ENCODE measurements at regions not wholly inside any gene's neighbourhood (a gene's known extent, or its start where the extent isn't known, plus 50 kb on each side); places are given as distances from the start of the nearest gene placed in this dataset.

DNA sequence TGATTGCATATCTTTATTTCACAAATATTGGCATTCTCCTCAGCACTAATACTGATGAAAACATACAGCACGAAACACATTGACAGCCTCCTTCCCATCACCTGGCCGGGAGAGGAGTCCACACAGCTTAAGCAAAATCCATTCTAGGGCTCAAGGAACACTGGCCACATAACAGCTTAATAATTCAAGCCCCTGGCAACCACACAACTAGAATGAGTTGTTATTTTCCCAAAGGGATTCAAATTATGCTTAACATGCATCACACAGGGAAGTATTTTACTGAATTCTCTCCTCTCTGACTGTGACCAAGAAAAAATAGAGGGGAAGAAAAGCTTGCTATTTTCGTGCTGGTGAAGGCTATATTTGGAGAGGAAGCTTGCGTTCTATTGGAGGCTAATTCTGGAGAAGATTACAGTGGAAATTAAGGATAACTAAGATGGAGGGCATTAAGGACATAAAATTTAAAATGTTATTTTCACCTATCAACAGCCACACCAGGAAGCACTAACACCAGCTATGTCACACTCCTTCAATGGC is 198.5 kb downstream of the ADGRG6 start:
- no peak for DNase-seq (ENCODE audit: low read depth)
- no peak overlapping the region for H3K4me3 ChIP-seq (ENCODE audit: control insufficient read depth, low read depth, low read length)
- TF ChIP-seq, protein P1, sequence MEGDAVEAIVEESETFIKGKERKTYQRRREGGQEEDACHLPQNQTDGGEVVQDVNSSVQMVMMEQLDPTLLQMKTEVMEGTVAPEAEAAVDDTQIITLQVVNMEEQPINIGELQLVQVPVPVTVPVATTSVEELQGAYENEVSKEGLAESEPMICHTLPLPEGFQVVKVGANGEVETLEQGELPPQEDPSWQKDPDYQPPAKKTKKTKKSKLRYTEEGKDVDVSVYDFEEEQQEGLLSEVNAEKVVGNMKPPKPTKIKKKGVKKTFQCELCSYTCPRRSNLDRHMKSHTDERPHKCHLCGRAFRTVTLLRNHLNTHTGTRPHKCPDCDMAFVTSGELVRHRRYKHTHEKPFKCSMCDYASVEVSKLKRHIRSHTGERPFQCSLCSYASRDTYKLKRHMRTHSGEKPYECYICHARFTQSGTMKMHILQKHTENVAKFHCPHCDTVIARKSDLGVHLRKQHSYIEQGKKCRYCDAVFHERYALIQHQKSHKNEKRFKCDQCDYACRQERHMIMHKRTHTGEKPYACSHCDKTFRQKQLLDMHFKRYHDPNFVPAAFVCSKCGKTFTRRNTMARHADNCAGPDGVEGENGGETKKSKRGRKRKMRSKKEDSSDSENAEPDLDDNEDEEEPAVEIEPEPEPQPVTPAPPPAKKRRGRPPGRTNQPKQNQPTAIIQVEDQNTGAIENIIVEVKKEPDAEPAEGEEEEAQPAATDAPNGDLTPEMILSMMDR (IDR thresholded peaks at IDR 0.05; ENCODE audit: control insufficient read depth, insufficient read depth, low read depth, low read length, missing control alignments), result no peak

DNA sequence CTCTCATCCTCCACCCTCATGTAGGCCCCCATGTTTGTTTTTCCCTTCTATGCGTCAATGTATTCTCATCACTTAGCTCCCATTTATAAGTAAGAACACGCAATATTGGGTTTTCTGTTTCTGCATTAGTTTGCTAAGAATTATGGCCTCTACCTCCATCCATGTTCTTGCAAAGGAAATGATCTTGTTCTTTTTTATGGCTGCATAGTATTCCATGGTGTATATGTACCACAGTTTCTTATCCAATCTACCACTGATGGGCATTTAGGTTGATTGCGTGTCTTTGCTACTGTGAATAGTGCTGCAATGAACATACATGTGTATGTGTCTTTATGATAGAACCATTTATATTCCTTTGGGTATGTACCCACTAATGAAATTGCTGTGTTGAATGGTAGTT is 200.0 kb downstream of the ADGRG6 start:
- H3K4me3 ChIP-seq (ENCODE audit: control insufficient read depth, low read depth, low read length), result no peak overlapping the region
- DNase-seq (ENCODE audit: low read depth), result no peak
- TF ChIP-seq, protein P1 (IDR thresholded peaks at IDR 0.05; ENCODE audit: control insufficient read depth, insufficient read depth, low read depth, low read length, missing control alignments), result no peak

DNA sequence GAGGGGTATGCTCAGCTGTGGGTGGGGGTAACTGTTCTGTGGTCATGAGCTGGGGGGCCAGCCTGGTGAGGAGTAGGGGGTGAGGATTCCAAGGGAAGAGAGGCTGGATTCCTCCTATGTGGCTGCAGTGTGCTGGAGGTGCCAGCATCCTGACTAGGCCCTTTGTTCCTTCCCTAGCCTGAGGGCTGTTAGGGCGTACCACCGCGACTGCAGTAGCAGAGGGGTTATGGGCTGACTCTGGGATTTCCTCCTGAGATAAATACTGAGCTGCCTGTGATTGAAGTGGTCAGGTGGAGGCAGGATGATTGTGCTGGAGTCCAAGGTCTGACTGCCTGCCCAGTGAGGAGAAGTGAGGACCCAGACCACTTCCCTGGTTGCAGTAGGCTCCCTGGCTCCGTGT is 205.3 kb downstream of the ADGRG6 start:
- H3K4me3 ChIP-seq (ENCODE audit: control insufficient read depth, low read depth, low read length), result no peak overlapping the region
- no peak for DNase-seq (ENCODE audit: low read depth)
- TF ChIP-seq, protein P1 (IDR thresholded peaks at IDR 0.05; ENCODE audit: control insufficient read depth, insufficient read depth, low read depth, low read length, missing control alignments), result no peak

DNA sequence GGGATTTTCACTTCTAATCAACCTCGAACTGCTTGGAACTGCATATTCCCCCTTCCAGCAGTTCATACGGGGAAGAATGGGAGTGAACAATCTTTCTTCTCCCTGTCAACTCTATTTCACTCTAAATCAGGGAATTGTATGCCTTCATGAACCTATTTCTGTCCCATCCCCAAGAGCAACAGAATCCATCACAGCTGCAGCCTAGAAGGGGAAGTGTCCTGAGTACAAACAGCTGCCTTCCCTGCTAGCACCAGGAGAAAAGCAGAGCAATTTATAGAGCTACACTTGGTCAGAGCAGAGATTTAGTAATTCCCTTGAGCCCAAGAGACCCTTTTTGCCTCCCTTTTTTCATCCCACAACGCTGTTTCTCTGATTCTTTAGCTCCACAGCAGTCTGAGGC is 208.4 kb downstream of the ADGRG6 start:
- H3K4me3 ChIP-seq (ENCODE audit: control insufficient read depth, low read depth, low read length), result no peak overlapping the region
- TF ChIP-seq, protein P1 (IDR thresholded peaks at IDR 0.05; ENCODE audit: control insufficient read depth, insufficient read depth, low read depth, low read length, missing control alignments), result no peak
- no peak for DNase-seq (ENCODE audit: low read depth)

DNA sequence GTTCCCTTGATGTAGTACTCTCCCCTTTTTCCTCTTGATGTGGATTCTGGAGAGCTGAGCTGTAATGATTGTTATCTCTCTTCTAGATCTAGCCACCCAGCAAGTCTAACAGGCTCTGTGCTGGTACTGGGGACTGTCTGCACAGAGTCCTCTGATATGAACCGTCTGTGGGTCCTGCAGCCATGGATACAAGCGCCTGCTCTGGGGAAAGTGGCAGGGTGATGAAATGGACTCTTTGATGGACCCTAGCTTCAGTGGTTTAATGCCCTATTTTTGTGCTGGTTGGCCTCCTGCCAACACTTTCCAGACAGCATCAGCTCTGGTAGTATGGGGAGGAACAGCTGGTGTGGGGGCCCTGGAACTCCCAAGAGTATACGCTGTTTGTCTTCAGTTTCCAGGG is 216.3 kb downstream of the ADGRG6 start:
- TF ChIP-seq, protein P1 (IDR thresholded peaks at IDR 0.05; ENCODE audit: control insufficient read depth, insufficient read depth, low read depth, low read length, missing control alignments), result no peak
- DNase-seq (ENCODE audit: low read depth), result no peak
- H3K4me3 ChIP-seq (ENCODE audit: control insufficient read depth, low read depth, low read length), result no peak overlapping the region

DNA sequence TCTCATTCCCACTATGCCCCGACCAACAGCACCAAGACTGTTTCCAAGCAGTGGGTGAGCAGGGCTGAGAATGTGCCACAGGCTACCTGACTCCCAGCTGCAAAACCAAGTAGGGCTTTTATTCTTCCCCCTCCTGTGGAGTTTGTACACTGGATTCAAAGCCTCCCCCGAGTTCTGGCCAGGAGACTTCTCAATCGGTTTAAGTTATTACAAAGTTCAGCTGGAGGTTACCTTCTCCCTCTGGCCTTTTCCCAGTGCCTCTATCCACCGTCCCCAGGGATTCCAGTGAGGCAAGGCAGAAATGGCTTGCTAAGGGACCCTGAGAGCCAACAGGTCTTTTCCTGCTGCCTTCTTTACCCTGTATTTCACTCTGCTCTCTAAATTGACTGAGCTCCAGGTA is 217.0 kb downstream of the ADGRG6 start:
- TF ChIP-seq, protein P1 (IDR thresholded peaks at IDR 0.05; ENCODE audit: control insufficient read depth, insufficient read depth, low read depth, low read length, missing control alignments), result no peak
- no peak for DNase-seq (ENCODE audit: low read depth)
- H3K4me3 ChIP-seq (ENCODE audit: control insufficient read depth, low read depth, low read length), result no peak overlapping the region

DNA sequence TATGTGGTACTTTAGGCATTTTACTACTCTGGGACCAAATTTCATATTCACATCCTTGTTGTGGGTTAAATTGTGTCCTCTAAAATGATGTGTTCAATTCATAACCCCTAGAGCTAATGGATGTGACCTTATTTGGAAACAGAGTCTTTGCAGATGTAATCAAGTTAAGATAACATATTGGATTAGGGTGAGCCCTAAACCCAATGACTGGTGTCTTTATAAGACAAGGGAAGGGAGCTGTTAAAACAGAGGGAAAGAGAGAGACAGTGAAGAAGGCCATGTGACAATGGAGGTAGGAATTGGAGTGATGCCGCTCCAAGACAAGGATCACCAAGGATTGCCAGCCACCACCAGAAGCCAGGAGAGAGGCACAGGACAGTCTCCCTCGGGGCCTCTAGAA is 220.0 kb downstream of the ADGRG6 start:
- TF ChIP-seq, protein P1 (IDR thresholded peaks at IDR 0.05; ENCODE audit: control insufficient read depth, insufficient read depth, low read depth, low read length, missing control alignments), result no peak
- no peak for DNase-seq (ENCODE audit: low read depth)

More for the DNA sequence above, 220.0 kb downstream of the ADGRG6 start:
- H3K4me3 ChIP-seq (ENCODE audit: control insufficient read depth, low read depth, low read length), result no peak overlapping the region

Measured in AG09309 (cell line).